CD8-positive, alpha-beta memory T cell (primary cell): ENCODE measurements at regions not wholly inside any gene's neighbourhood (a gene's known extent, or its start where the extent isn't known, plus 50 kb on each side); places are given as distances from the start of the nearest gene placed in this dataset.

Source experiments
- CTCF ChIA-PET: fragments of 350-600 bp; sonication (Branson Sonifier 250); formaldehyde crosslinking; loops from one replicate; lab custom pipeline; 2021; ENCODE audit warnings: antibody characterized with exemption; lab: Charles Lee
- POLR2A ChIA-PET: fragments of 350-600 bp; sonication (Branson Sonifier 250); formaldehyde crosslinking; loops from one replicate; lab custom pipeline; 2021; ENCODE audit warnings: antibody characterized with exemption; lab: Charles Lee
- DNase-seq, 5 donors: peaks; one replicate each; pipeline versions ENCODE4 v3.0.0 to v3.0.0-alpha.2; 2020 to 2022; ENCODE audit warnings: mixed read lengths in 1 of 5
- H3K27ac ChIP-seq: one replicate; pipeline ENCODE4 v1.7.0; 2013; ENCODE audit warnings: low read depth, mild to moderate bottlenecking, low read length, moderate library complexity
- H3K27me3 ChIP-seq: 2 replicates; pipeline ENCODE4 v1.7.0; 2013; ENCODE audit warnings: low read length, mild to moderate bottlenecking; ENCODE audit not compliant: insufficient read depth, poor library complexity, severe bottlenecking
- H3K36me3 ChIP-seq: 2 replicates; pipeline ENCODE4 v1.7.0; 2013; ENCODE audit warnings: mild to moderate bottlenecking, low read length, moderate library complexity; ENCODE audit not compliant: insufficient read depth
- H3K4me1 ChIP-seq: 2 replicates; pipeline ENCODE4 v1.7.0; 2013; ENCODE audit warnings: mild to moderate bottlenecking, low read length, moderate library complexity; ENCODE audit not compliant: insufficient read depth
- H3K4me3 ChIP-seq: 2 replicates; pipeline ENCODE4 v1.7.0; 2013; ENCODE audit warnings: mild to moderate bottlenecking, low read length
- H3K9me3 ChIP-seq: 2 replicates; pipeline ENCODE4 v1.7.0; 2013; ENCODE audit warnings: mild to moderate bottlenecking, low read length
- H3K27ac Mint-ChIP-seq, 8 donors: one replicate each; pipeline ENCODE4 v1.8.0; 2020 to 2021; ENCODE audit warnings: mixed read lengths in 8 of 8, mild to moderate bottlenecking in 6 of 8, inconsistent platforms in 3 of 8, moderate library complexity in 3 of 8
- H3K27me3 Mint-ChIP-seq, 2 donors: one replicate each; pipeline ENCODE4 v1.8.0; 2020 to 2021; ENCODE audit warnings: mixed read lengths in 2 of 2, mild to moderate bottlenecking in 1 of 2, moderate library complexity in 1 of 2
- H3K36me3 Mint-ChIP-seq, 3 donors: one replicate each; pipeline ENCODE4 v1.8.0; 2020 to 2021; ENCODE audit warnings: mixed read lengths in 3 of 3, inconsistent platforms in 1 of 3, mild to moderate bottlenecking in 1 of 3
- H3K4me1 Mint-ChIP-seq, 3 donors: one replicate each; pipeline ENCODE4 v1.8.0; 2020 to 2021; ENCODE audit warnings: mixed read lengths in 3 of 3, inconsistent platforms in 1 of 3, mild to moderate bottlenecking in 1 of 3
- H3K4me3 Mint-ChIP-seq, 7 donors: one replicate each; pipeline ENCODE4 v1.8.0; 2020 to 2021; ENCODE audit warnings: mixed read lengths in 7 of 7, mild to moderate bottlenecking in 6 of 7, moderate library complexity in 4 of 7, inconsistent platforms in 2 of 7
- H3K9me3 Mint-ChIP-seq, 5 donors: one replicate each; pipeline ENCODE4 v1.8.0; 2020 to 2022; ENCODE audit warnings: mixed read lengths in 5 of 5, mild to moderate bottlenecking in 3 of 5, moderate library complexity in 2 of 5, inconsistent platforms in 1 of 5

DNA sequence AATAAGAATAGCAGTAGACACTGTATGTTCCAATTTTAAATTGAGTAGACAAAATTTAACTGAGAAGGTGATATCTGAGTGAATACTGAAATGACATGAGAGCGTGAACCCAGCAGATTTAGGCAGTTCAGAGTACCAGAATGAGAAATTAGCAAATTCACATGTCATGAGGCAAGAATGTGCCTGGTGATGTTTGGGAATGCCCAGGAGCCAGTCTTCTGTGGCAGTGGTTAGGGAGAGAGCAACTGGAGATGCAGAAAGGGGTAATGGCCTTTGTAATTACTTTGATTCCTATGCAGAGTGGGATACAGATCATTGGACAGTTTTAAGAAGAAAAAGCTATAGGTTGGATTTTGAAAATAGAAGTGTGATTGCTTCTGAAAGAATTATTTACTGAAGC is 621.9 kb downstream of the TECRL start:
- no peak overlapping the region for H3K27ac ChIP-seq
- H3K4me3 ChIP-seq, result no peak overlapping the region
- H3K9me3 Mint-ChIP-seq, result peaks cover 0 to 48% (median 9%) of the 10 kb centered on the region in 5 donors
- no peaks in the 10 kb centered on the region for H3K36me3 Mint-ChIP-seq
- H3K4me1 ChIP-seq, result no peaks in the 10 kb centered on the region
- H3K36me3 ChIP-seq, result no peaks in the 10 kb centered on the region
- H3K9me3 ChIP-seq, result no peaks in the 10 kb centered on the region
- H3K27me3 ChIP-seq, result no peaks in the 10 kb centered on the region
- H3K27ac Mint-ChIP-seq, result no peak overlapping the region
- no peak for DNase-seq
- H3K4me3 Mint-ChIP-seq, result no peak overlapping the region
- ChIA-PET CTCF (no interaction called here), POLR2A (no interaction called here)
- H3K4me1 Mint-ChIP-seq, result no peaks in the 10 kb centered on the region
- H3K27me3 Mint-ChIP-seq, result no peaks in the 10 kb centered on the region

- H3K36me3 ChIP-seq, result no peaks in the 10 kb centered on the region
- ChIA-PET POLR2A (no interaction called here), CTCF (no interaction called here)
- H3K27ac Mint-ChIP-seq, result no peak overlapping the region
- H3K9me3 Mint-ChIP-seq, result peaks cover 2 to 46% (median 9%) of the 10 kb centered on the region in 5 donors
- H3K27me3 Mint-ChIP-seq, result no peaks in the 10 kb centered on the region
- H3K27ac ChIP-seq, result no peak overlapping the region
- H3K4me1 ChIP-seq, result no peaks in the 10 kb centered on the region
- H3K36me3 Mint-ChIP-seq, result no peaks in the 10 kb centered on the region
- no peak for DNase-seq
- H3K27me3 ChIP-seq, result no peaks in the 10 kb centered on the region
- no peak overlapping the region for H3K4me3 ChIP-seq
- no peak overlapping the region for H3K4me3 Mint-ChIP-seq
- H3K9me3 ChIP-seq, result no peaks in the 10 kb centered on the region
- H3K4me1 Mint-ChIP-seq, result no peaks in the 10 kb centered on the region
These were observed 623.1 kb downstream of the TECRL start for GRCh38 chr4:63786171-63786570.

GRCh38 chr4:63784822-63785221 is 624.4 kb downstream of the TECRL start:
- ChIA-PET POLR2A (no interaction called here), CTCF (no interaction called here)
- H3K4me1 ChIP-seq, result no peaks in the 10 kb centered on the region
- Mint-ChIP-seq H3K27me3 (no peaks in the 10 kb centered on the region), H3K36me3 (no peaks in the 10 kb centered on the region), H3K27ac (no peak overlapping the region), H3K4me3 (no peak overlapping the region), H3K9me3 (peaks cover 2 to 51% (median 9%) of the 10 kb centered on the region in 5 donors), H3K4me1 (no peaks in the 10 kb centered on the region)
- H3K4me3 ChIP-seq, result no peak overlapping the region
- no peaks in the 10 kb centered on the region for H3K9me3 ChIP-seq
- no peaks in the 10 kb centered on the region for H3K36me3 ChIP-seq
- no peak overlapping the region for H3K27ac ChIP-seq
- DNase-seq, result no peak
- H3K27me3 ChIP-seq, result no peaks in the 10 kb centered on the region

- Mint-ChIP-seq H3K4me1 (no peaks in the 10 kb centered on the region), H3K4me3 (no peak overlapping the region), H3K27me3 (no peaks in the 10 kb centered on the region), H3K9me3 (peaks cover 5 to 28% (median 16%) of the 10 kb centered on the region in 5 donors), H3K36me3 (no peaks in the 10 kb centered on the region), H3K27ac (no peak overlapping the region)
- H3K9me3 ChIP-seq, result no peaks in the 10 kb centered on the region
- H3K27me3 ChIP-seq, result no peaks in the 10 kb centered on the region
- POLR2A ChIA-PET, result no interaction called here
- no peak overlapping the region for H3K4me3 ChIP-seq
- no peak for DNase-seq
- H3K4me1 ChIP-seq, result no peaks in the 10 kb centered on the region
- no peaks in the 10 kb centered on the region for H3K36me3 ChIP-seq
- CTCF ChIA-PET, result no interaction called here
- H3K27ac ChIP-seq, result no peak overlapping the region
These were observed 631.6 kb downstream of the TECRL start for GRCh38 chr4:63777601-63778000.

- no peaks in the 10 kb centered on the region for H3K9me3 ChIP-seq
- ChIA-PET CTCF (no interaction called here), POLR2A (no interaction called here)
- Mint-ChIP-seq H3K4me3 (no peak overlapping the region), H3K36me3 (no peaks in the 10 kb centered on the region), H3K4me1 (no peaks in the 10 kb centered on the region), H3K9me3 (peaks cover 3 to 37% (median 9%) of the 10 kb centered on the region in 5 donors), H3K27ac (no peak overlapping the region), H3K27me3 (no peaks in the 10 kb centered on the region)
- H3K36me3 ChIP-seq, result no peaks in the 10 kb centered on the region
- H3K27me3 ChIP-seq, result no peaks in the 10 kb centered on the region
- no peak overlapping the region for H3K27ac ChIP-seq
- H3K4me3 ChIP-seq, result no peak overlapping the region
- no peak for DNase-seq
- no peaks in the 10 kb centered on the region for H3K4me1 ChIP-seq
These were observed 644.9 kb downstream of the TECRL start for GRCh38 chr4:63764400-63764799.

DNA sequence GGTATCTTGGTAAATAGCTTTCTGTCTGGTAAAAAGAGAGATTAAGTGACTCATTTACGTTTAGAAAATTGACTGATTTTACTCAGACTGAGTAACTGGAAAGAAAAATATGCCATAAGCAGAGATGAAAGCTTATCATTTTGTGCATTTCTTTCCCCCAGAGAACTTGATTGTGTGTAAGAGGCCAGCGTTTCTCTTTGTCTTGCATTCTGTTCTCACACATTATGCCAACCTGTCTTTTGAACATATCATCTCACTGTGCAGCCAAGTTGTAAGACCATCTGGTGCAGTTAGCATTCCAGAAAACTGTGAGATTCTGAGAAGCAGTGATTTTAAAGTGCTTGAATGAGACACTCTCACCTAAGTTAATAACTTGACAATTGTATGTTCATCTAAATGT is 651.3 kb downstream of the TECRL start:
- H3K27ac Mint-ChIP-seq, result no peak overlapping the region
- CTCF ChIA-PET, result no interaction called here
- H3K36me3 Mint-ChIP-seq, result no peaks in the 10 kb centered on the region
- no peaks in the 10 kb centered on the region for H3K4me1 Mint-ChIP-seq
- H3K27me3 ChIP-seq, result no peaks in the 10 kb centered on the region
- H3K4me3 ChIP-seq, result no peak overlapping the region
- H3K27ac ChIP-seq, result no peak overlapping the region
- H3K4me1 ChIP-seq, result no peaks in the 10 kb centered on the region
- peaks cover 5 to 26% (median 10%) of the 10 kb centered on the region in 5 donors for H3K9me3 Mint-ChIP-seq
- POLR2A ChIA-PET, result no interaction called here
- no peak overlapping the region for H3K4me3 Mint-ChIP-seq
- no peak for DNase-seq
- H3K36me3 ChIP-seq, result no peaks in the 10 kb centered on the region
- no peaks in the 10 kb centered on the region for H3K9me3 ChIP-seq
- no peaks in the 10 kb centered on the region for H3K27me3 Mint-ChIP-seq

DNA sequence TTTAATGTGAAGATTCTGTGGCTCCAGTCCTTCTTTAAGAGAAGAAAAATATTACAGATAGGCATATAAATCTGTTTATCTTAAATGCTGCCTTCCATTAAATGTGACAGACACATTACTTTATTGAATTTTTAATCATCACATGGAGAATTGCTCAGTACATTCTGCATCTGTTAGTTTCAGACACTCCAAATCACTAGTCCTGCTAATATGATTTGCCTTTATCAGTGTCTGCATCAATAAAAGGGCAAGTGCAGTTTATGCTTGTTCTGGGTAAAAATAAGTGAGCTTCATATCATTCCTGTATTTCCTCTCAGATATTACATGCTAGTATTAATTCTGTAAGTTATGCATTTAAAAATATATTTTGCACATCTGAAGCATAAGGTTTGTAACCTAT is 666.4 kb downstream of the TECRL start:
- Histone ChIP-seq H3K36me3 (no peaks in the 10 kb centered on the region), H3K27me3 (no peaks in the 10 kb centered on the region), H3K4me3 (no peak overlapping the region), H3K4me1 (no peaks in the 10 kb centered on the region), H3K9me3 (no peaks in the 10 kb centered on the region), H3K27ac (no peak overlapping the region)
- Mint-ChIP-seq H3K27me3 (no peaks in the 10 kb centered on the region), H3K9me3 (peaks cover under 1 to 17% (median 5%) of the 10 kb centered on the region in 5 donors), H3K27ac (no peak overlapping the region), H3K4me1 (no peaks in the 10 kb centered on the region), H3K4me3 (no peak overlapping the region), H3K36me3 (no peaks in the 10 kb centered on the region)
- DNase-seq, result no peak
- CTCF ChIA-PET, result no interaction called here
- POLR2A ChIA-PET, result no interaction called here

- peaks cover 8 to 27% (median 14%) of the 10 kb centered on the region in 5 donors for H3K9me3 Mint-ChIP-seq
- no peaks in the 10 kb centered on the region for H3K36me3 Mint-ChIP-seq
- H3K27ac ChIP-seq, result no peak overlapping the region
- no peak for DNase-seq
- ChIA-PET POLR2A (no interaction called here), CTCF (no interaction called here)
- no peak overlapping the region for H3K4me3 Mint-ChIP-seq
- H3K27me3 Mint-ChIP-seq, result no peaks in the 10 kb centered on the region
- no peaks in the 10 kb centered on the region for H3K36me3 ChIP-seq
- no peak overlapping the region for H3K4me3 ChIP-seq
- H3K27me3 ChIP-seq, result no peaks in the 10 kb centered on the region
- H3K27ac Mint-ChIP-seq, result no peak overlapping the region
- H3K4me1 ChIP-seq, result no peaks in the 10 kb centered on the region
- H3K4me1 Mint-ChIP-seq, result no peaks in the 10 kb centered on the region
- no peaks in the 10 kb centered on the region for H3K9me3 ChIP-seq
These were observed 679.7 kb downstream of the TECRL start for GRCh38 chr4:63729519-63729918.
